ENCODE measurements at regions not wholly inside any gene's neighbourhood (a gene's known extent, or its start where the extent isn't known, plus 50 kb on each side); places are given as distances from the start of the nearest gene placed in this dataset.

DNA sequence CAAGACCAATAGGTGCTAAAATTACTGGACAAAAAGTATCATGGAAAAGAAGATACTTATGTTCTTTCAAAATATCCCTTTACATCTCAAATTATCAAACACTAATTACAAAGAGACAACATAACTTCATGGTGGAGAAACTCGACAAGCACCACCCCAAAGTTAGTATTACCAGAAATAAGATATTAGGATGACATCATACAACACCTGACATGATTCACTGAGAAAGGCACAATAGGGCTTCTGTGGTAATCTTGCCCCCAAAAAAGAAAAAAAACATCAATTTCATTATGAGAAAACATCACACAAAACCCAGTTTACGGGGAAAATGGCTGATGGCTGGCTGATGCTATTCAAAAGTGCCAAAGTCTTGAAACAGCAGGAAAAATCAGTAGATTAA, 1781.7 kb upstream of the PCDH10 start:
- Histone ChIP-seq H3K36me3 (no peaks in the 10 kb centered on the region), H3K27ac (no peak overlapping the region), H3K27me3 (replicated peaks; ENCODE audit: insufficient read depth) (no peaks in the 10 kb centered on the region), H3K9me3 (no peaks in the 10 kb centered on the region), H3K4me3 (no peak overlapping the region), H3K4me1 (replicated peaks) (no peaks in the 10 kb centered on the region)
- no peak for TF ChIP-seq POLR2A (IDR thresholded peaks at IDR 0.05)
- TF ChIP-seq, protein P1, sequence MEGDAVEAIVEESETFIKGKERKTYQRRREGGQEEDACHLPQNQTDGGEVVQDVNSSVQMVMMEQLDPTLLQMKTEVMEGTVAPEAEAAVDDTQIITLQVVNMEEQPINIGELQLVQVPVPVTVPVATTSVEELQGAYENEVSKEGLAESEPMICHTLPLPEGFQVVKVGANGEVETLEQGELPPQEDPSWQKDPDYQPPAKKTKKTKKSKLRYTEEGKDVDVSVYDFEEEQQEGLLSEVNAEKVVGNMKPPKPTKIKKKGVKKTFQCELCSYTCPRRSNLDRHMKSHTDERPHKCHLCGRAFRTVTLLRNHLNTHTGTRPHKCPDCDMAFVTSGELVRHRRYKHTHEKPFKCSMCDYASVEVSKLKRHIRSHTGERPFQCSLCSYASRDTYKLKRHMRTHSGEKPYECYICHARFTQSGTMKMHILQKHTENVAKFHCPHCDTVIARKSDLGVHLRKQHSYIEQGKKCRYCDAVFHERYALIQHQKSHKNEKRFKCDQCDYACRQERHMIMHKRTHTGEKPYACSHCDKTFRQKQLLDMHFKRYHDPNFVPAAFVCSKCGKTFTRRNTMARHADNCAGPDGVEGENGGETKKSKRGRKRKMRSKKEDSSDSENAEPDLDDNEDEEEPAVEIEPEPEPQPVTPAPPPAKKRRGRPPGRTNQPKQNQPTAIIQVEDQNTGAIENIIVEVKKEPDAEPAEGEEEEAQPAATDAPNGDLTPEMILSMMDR (IDR thresholded peaks at IDR 0.05), result no peak
- TF ChIP-seq POLR2AphosphoS5 (IDR thresholded peaks at IDR 0.05), result no peak
- WGBS, result 87% methylated on average over 2 of the region's 2 CpGs
- intact Hi-C loops (cut with DNase I), result no loop called here
- no peak for DNase-seq (ENCODE audit: low spot score)

DNA sequence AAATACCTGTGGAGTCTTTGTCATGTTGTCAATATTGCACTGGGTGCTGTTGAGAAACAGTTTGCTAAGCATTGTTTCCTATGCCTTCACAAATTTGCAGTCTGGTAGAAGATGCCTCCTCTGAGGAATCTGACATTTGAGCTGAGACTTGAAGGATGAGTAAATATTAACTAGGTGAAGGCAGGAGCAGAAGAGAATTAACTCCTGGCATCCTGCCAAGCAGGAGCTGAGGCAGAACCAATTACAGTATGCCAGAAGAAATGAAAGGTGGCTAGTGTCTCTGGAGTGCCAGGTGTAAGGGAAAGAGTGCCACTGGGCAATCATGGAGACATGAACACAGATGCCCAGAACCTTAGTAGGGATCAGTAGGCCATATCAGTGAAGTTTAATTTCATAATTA, 1778.2 kb upstream of the PCDH10 start:
- no peak for DNase-seq (ENCODE audit: low spot score)
- intact Hi-C loops (cut with DNase I), result no loop called here
- no peaks in the 10 kb centered on the region for H3K27me3 ChIP-seq (replicated peaks; ENCODE audit: insufficient read depth)
- H3K4me1 ChIP-seq (replicated peaks), result no peaks in the 10 kb centered on the region
- TF ChIP-seq POLR2A (IDR thresholded peaks at IDR 0.05) (no peak), POLR2AphosphoS5 (IDR thresholded peaks at IDR 0.05) (no peak)
- TF ChIP-seq, protein P1 (IDR thresholded peaks at IDR 0.05), result no peak
- H3K9me3 ChIP-seq, result no peaks in the 10 kb centered on the region
- H3K36me3 ChIP-seq, result no peaks in the 10 kb centered on the region
- no peak overlapping the region for H3K27ac ChIP-seq
- H3K4me3 ChIP-seq, result no peak overlapping the region

DNA sequence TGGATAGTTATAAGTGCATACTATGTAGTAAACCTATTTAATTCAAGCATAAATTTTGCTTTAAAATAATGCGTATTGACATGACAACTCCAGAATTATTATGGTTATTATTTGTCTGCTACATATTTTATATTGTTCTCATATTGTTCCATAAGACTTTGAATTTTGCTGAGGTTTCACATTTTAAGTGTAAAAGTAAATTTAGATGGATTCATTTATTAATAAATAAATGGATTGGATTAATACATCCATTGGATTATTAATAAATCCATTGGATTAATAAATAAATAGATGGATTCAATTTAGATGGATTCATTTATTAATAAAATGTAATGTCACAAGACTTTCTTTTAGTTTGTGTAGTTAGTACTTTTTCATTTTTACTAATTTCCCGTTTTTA, 1768.0 kb upstream of the PCDH10 start:
- Histone ChIP-seq H3K4me3 (no peak overlapping the region), H3K36me3 (no peaks in the 10 kb centered on the region), H3K4me1 (replicated peaks) (no peaks in the 10 kb centered on the region), H3K27me3 (replicated peaks; ENCODE audit: insufficient read depth) (no peaks in the 10 kb centered on the region), H3K27ac (no peak overlapping the region), H3K9me3 (no peaks in the 10 kb centered on the region)
- no peak for TF ChIP-seq POLR2A (IDR thresholded peaks at IDR 0.05)
- TF ChIP-seq POLR2AphosphoS5 (IDR thresholded peaks at IDR 0.05), result no peak
- TF ChIP-seq, protein P1 (IDR thresholded peaks at IDR 0.05), result no peak
- 89% methylated on average over 2 of the region's 2 CpGs for WGBS
- intact Hi-C loops (cut with DNase I), result no loop called here
- DNase-seq (ENCODE audit: low spot score), result no peak

DNA sequence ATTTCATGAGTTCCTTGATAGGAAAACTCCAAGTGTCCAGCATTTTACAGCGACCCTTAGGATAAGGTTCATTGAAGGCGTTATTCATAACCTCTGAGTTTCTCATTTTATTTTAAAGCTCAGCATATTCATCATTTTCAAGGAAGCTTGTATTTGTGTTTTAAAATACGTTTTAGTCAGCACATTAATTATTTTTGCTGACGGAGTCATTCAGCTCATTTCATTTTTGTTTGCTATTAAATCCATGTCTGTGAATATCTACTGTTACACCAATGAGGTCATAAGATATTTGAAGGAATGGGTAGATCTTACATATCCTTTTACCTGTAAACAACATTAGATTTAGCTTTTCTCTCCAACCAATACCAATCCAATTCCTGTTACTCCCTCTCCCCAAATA, 1766.3 kb upstream of the PCDH10 start:
- no peak overlapping the region for H3K27ac ChIP-seq
- TF ChIP-seq, protein P1 (IDR thresholded peaks at IDR 0.05), result no peak
- TF ChIP-seq POLR2A (IDR thresholded peaks at IDR 0.05), result no peak
- no peak for TF ChIP-seq POLR2AphosphoS5 (IDR thresholded peaks at IDR 0.05)
- WGBS, result 89% methylated on average over 4 of the region's 4 CpGs
- H3K9me3 ChIP-seq, result no peaks in the 10 kb centered on the region
- H3K4me3 ChIP-seq, result no peak overlapping the region
- no peaks in the 10 kb centered on the region for H3K27me3 ChIP-seq (replicated peaks; ENCODE audit: insufficient read depth)
- intact Hi-C loops (cut with DNase I), result no loop called here
- no peaks in the 10 kb centered on the region for H3K36me3 ChIP-seq
- no peak for DNase-seq (ENCODE audit: low spot score)
- no peaks in the 10 kb centered on the region for H3K4me1 ChIP-seq (replicated peaks)

DNA sequence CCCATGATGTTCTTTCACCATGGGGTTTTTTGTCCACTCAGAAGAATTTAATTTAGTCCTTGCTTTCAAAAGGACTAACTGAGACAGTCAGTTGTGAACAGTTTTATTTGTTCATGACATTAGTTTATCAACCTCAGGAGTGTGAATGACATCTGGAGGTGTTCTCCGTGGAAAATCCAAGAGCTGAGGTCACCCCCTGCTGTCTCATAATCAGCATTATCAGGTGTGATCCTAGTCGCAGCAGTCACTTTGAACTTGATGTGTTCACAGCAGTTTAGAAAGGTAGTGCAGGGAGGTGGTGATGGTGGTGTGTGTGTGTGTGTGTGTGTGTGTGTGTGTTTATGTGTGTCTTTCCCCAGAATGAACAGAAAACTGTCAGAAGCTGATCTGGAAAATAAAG, 1760.8 kb upstream of the PCDH10 start:
- Histone ChIP-seq H3K27ac (no peak overlapping the region), H3K4me3 (no peak overlapping the region), H3K27me3 (replicated peaks; ENCODE audit: insufficient read depth) (no peaks in the 10 kb centered on the region), H3K4me1 (replicated peaks) (no peaks in the 10 kb centered on the region), H3K36me3 (no peaks in the 10 kb centered on the region), H3K9me3 (no peaks in the 10 kb centered on the region)
- intact Hi-C loops (cut with DNase I), result no loop called here
- WGBS, result 34% methylated on average over 2 of the region's 2 CpGs
- TF ChIP-seq POLR2AphosphoS5 (IDR thresholded peaks at IDR 0.05), result no peak
- TF ChIP-seq POLR2A (IDR thresholded peaks at IDR 0.05), result no peak
- TF ChIP-seq, protein P1 (IDR thresholded peaks at IDR 0.05), result no peak
- DNase-seq (ENCODE audit: low spot score), result no peak
